GM13977 (cell line): ENCODE measurements at regions not wholly inside any gene's neighbourhood (a gene's known extent, or its start where the extent isn't known, plus 50 kb on each side); places are given as distances from the start of the nearest gene placed in this dataset.

Source experiments
- DNase-seq: peaks from one replicate; pipeline ENCODE4 v3.0.0; 2012; ENCODE audit warnings: low spot score
- CTCF ChIP-seq: IDR thresholded peaks from 2 replicates; pipeline ENCODE4 v1.5.1; 2012; ENCODE audit warnings: mild to moderate bottlenecking, control low read depth; ENCODE audit not compliant: insufficient read depth; ENCODE audit errors: extremely low read depth, missing control alignments
- in situ Hi-C: fragments of 300-500 bp; cut with MboI; formaldehyde crosslinking; loops from one replicate; pipeline ENCODE4 v1.12.0; 2022; ENCODE audit warnings: low sequenced_read_pairs, low pct_unique_long_range_greater_than_20kb, mixed read lengths, inconsistent platforms; ENCODE audit not compliant: unreplicated experiment

GRCh38 chr4:29005838-29006237, 1714.3 kb upstream of the PCDH7 start:
- in situ Hi-C loops, result no loop called here
- no peak for DNase-seq
- TF ChIP-seq CTCF, result no peak

GRCh38 chr4:29009908-29010307, 1710.3 kb upstream of the PCDH7 start:
- in situ Hi-C loops, result no loop called here
- no peak for DNase-seq
- TF ChIP-seq CTCF, result no peak

GRCh38 chr4:29013341-29013740, 1706.8 kb upstream of the PCDH7 start:
- TF ChIP-seq CTCF, result no peak
- DNase-seq, result no peak
- in situ Hi-C loops, result no loop called here

- TF ChIP-seq CTCF, result no peak
- DNase-seq, result no peak
- in situ Hi-C loops, result no loop called here
Measured at GRCh38 chr4:29014555-29014954, 1705.6 kb upstream of the PCDH7 start.

- TF ChIP-seq CTCF, result no peak
- in situ Hi-C loops, result no loop called here
- DNase-seq, result no peak
Measured at GRCh38 chr4:29033703-29034102, 1686.5 kb upstream of the PCDH7 start.

GRCh38 chr4:29037501-29037900, 1682.7 kb upstream of the PCDH7 start:
- no peak for DNase-seq
- in situ Hi-C loops, result no loop called here
- TF ChIP-seq CTCF, result no peak

GRCh38 chr4:29043411-29043810, 1676.8 kb upstream of the PCDH7 start:
- no peak for TF ChIP-seq CTCF
- DNase-seq, result no peak
- in situ Hi-C loops, result no loop called here
